GM18868 (cell line): ENCODE measurements at regions not wholly inside any gene's neighbourhood (a gene's known extent, or its start where the extent isn't known, plus 50 kb on each side); places are given as distances from the start of the nearest gene placed in this dataset.
"Not testable (repeated sequence)": the region's sequence is repeated elsewhere in the genome, so short reads cannot be mapped to it uniquely, and the experiment has no call there.

Source experiments
- ATAC-seq: cut with Tn5 transposase; IDR thresholded peaks from one replicate; pipeline ENCODE4 v1.9.1; 2021; ENCODE audit warnings: mild to moderate bottlenecking, moderate library complexity; ENCODE audit not compliant: unreplicated experiment

DNA sequence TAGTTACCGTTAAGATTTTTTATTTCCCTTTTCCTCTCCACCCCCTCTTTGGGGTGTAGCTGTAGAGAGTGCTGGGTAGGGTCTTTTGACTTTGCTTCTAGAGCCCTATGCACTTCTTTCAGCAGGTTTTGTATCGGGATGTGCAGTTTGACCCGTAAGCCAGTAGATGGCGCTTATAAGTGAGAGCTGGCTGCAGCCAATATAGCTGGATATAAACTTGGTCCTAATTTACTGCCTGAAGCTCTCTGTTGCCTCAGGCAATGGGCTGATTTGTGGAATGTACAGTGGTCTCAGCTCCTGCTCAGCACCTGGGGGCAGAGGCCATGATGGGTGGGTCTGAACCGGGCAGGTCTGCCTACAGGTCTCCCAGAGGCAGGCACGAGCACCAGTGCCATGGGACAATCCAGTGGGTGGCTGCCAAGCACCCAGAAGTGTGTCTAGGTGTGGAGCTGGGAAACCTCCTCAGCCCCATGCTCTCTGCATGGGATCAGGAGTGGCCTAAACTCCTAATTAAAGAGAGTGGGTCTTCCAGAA is 146.5 kb downstream of the SPANXN1 start:
- ATAC-seq: peak; percentile 57

DNA sequence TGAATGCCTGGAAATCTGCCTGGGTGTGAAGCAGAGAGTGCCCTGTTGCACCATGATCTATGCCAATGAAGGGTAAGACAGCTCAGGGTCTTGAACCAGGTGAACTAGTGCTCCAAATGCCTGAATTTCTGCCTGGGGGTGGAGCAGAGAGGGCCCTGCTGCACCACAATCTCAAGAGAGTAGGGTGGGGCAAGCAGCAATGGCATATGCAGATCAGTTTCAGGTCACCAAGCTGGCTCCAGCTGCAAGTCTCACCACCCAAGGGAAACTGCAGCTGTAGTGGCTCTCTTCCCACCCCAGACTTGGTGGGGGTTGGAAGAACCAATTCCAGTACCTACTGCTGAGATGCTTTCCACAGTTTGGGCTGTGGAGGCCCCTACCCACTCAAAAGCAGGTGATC is 147.0 kb downstream of the SPANXN1 start:
- no peak for ATAC-seq

GRCh38 chrX:145396612-145397011 is 149.3 kb downstream of the SPANXN1 start:
- ATAC-seq: no peak

GRCh38 chrX:145405012-145405411 is 157.7 kb downstream of the SPANXN1 start:
- ATAC-seq: peak; percentile 76

DNA sequence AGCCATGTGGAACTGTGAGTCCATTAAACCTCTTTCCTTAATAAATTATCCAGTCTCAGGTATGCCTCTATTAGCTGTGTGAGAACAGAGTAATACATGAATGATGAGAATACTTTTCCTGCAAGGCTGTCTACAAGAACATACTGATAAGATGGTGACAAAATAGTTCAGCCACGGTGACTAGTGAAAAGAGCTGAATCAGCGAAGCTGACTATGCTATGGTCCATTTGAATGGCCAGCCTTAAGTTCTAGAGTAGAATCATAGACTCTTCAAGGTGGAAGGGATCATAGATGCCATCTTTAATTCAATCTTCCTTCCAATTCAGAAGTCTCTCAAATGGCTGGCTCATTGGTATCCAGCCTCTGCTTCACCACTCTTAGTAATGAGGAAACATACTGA is 163.3 kb downstream of the SPANXN1 start:
- no peak for ATAC-seq

GRCh38 chrX:145436211-145436610 is 188.9 kb downstream of the SPANXN1 start:
- not testable (repeated sequence) for ATAC-seq

- ATAC-seq: no peak
These were observed 217.3 kb downstream of the SPANXN1 start for GRCh38 chrX:145464650-145465049.

GRCh38 chrX:145475725-145476124 is 228.4 kb downstream of the SPANXN1 start:
- ATAC-seq: no peak

- no peak for ATAC-seq
These were observed 237.4 kb downstream of the SPANXN1 start for GRCh38 chrX:145484740-145485139.

GRCh38 chrX:145502670-145503069 is 255.4 kb downstream of the SPANXN1 start:
- no peak for ATAC-seq

DNA sequence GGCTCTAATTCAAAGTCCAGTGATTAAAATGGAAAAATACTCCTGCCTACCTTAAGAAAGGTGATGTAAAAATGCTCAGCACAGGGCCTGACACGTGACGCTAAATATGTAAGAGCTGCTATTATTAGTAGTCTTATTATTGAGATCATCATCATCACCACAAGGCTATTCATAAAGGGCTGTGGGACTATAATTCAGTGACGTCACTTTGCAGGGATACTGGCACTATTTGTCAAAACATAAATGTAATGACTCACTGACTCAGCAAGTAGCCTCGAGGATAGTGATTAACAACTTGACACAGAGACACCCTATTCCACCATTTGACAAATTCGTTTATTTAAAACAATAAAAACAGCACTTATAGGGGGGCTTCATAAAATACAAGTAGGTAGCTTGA is 258.9 kb downstream of the SPANXN1 start:
- no peak for ATAC-seq

DNA sequence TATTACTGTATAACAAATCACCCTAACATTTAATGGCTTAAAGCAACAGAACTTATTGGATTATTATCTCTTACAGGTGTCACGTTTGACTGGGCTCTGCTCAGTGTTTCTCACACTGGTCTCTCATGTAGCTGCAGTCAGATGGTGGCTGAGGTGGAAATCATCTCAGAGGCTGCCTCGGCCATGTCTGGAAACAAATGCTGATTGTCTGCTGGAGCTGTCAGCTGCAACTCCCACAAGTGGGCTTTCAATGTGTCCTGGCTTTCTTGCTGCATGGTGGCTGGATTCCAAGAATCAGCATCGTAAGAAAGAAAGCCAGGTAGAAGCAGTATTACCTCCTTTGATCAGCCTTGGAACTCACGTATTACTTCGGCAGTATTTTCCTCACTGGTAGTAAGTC is 277.6 kb downstream of the SPANXN1 start:
- no peak for ATAC-seq

GRCh38 chrX:145532176-145532780 is 285.0 kb downstream of the SPANXN1 start:
- ATAC-seq: peak; percentile 78

DNA sequence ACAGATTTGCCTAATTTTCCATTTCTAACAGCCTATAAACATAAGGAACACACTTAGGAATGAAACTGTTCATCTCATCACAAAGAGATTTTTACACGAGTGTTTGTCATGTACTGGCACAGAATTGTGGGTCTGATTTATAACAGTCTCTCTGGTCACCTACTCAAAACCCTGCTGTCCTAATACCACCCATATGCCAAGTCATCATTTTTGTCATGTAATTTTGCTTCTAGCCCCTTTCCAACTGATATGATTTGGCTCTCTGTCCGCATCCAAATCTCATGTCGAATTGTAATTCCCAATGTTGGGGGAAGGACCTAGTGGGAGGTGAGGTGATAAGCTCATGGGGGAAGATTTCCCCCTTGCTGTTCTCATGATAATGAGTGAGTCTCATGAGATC is 284.1 kb upstream of the SLITRK2 start:
- no peak for ATAC-seq

DNA sequence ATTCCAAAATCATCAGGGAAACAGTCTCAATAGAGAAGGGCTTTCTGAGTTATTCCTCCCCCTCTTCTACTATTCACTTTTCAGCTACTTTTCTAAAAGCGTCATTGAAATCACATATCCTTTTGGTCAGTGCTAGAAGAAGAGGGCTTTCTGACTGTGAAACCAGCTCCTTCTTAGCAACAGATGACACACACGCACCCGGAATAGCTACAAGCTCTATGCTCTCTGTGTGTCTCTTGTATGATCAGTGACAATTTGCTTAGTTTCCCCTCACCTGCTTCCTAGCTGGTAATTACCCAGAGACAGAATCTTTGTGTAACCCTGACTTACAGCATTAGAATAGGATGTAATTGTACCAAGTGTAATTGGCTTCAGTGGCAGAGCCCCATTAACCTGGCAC is 268.1 kb upstream of the SLITRK2 start:
- no peak for ATAC-seq

GRCh38 chrX:145552643-145553042 is 265.0 kb upstream of the SLITRK2 start:
- no peak for ATAC-seq

GRCh38 chrX:145553702-145554101 is 263.9 kb upstream of the SLITRK2 start:
- no peak for ATAC-seq

DNA sequence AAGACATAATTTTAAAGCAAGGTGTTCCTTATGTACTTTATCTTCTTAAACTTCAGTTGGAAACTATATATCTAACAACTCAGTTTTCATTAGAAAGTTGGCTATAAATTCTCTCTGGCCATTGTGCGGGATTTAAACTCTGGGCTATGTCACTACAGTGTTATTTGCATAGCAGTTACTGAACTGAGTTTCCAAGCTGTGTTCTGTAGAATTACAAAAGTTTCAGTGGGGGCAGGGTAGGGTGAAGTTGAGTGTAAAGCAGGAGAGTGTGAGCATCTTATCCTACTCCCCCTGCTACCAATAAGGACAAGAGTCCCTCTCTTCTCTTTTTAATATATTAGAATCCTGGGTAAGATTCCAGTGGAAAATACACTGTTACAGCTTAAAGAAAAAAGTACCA is 254.5 kb upstream of the SLITRK2 start:
- no peak for ATAC-seq

DNA sequence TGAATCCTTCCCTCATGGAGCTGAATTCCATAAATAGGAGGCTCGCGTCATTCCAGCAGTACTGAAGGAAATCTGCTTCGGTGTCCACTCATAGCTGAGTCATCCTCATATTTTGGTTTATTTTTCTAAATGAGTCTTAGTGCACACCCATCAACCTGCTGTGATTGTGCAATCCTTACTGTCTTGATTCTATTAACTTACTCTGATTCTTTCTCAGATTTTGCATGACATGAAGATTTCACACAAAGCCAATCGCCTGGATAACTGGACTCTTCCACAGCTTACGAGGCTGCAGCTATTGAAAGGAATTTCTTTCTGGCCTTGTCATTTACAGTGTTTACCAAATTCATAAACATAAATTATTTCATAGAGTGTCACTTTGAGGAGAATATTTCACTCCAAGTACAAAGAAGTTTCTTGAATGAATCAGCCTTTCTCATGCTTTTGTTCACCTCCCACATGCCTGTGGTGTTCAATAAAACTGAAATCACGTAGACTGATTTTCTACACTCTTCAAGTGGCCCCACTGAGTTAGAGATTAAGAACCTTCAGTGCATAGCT is 207.6 kb upstream of the SLITRK2 start:
- no peak for ATAC-seq

- ATAC-seq: no peak
These were observed 203.7 kb upstream of the SLITRK2 start for GRCh38 chrX:145613894-145614293.

DNA sequence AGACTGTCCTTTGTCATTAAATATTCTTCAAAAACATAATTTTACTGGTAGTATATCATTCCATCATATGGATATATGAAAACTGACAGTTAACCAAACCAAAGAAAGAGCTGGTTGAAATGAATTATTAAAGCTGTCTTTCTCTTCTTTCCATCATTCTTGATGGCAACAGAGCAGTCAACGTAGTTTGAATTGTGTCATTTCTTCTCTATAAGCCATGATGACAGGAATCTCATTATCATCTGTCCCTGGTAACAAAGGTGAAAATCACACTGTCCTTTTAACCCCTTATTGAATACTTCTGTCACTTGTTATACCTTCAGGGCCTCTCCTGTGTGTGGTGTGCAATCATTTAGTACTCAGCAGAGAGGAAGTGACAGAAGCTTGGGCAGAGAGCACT is 197.0 kb upstream of the SLITRK2 start:
- ATAC-seq: no peak

GRCh38 chrX:145623453-145623852 is 194.2 kb upstream of the SLITRK2 start:
- no peak for ATAC-seq

- ATAC-seq: no peak
These were observed 187.5 kb upstream of the SLITRK2 start for GRCh38 chrX:145630081-145630480.
